Forelimb muscle (tissue), 1 donor: ENCODE measurements at regions not wholly inside any gene's neighbourhood (a gene's known extent, or its start where the extent isn't known, plus 50 kb on each side); places are given as distances from the start of the nearest gene placed in this dataset.

Source experiments
- DNase-seq: peaks from one replicate; pipeline ENCODE4 v3.0.0-alpha.2; 2013; ENCODE audit warnings: low read depth

DNA sequence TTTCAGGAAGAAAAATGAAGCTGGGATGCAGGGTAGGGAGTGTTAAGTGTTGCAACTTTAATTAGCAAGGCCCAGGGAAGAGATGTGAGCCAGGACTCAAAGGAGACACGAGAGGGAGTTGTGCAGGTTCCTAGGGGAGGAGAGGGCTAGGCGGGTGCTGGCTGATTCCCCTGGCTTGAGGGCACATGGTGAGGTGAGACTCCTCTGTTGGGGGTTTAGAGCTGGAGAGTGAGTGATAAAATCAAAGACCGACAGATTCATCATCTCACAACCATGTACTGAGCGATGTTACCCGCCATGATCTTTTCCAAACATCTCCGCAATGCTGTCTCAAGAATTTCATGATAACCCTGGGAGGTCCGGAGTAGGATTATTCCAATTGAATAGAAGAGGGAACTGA is 161.8 kb upstream of the CSF3R start:
- no peak for DNase-seq

DNA sequence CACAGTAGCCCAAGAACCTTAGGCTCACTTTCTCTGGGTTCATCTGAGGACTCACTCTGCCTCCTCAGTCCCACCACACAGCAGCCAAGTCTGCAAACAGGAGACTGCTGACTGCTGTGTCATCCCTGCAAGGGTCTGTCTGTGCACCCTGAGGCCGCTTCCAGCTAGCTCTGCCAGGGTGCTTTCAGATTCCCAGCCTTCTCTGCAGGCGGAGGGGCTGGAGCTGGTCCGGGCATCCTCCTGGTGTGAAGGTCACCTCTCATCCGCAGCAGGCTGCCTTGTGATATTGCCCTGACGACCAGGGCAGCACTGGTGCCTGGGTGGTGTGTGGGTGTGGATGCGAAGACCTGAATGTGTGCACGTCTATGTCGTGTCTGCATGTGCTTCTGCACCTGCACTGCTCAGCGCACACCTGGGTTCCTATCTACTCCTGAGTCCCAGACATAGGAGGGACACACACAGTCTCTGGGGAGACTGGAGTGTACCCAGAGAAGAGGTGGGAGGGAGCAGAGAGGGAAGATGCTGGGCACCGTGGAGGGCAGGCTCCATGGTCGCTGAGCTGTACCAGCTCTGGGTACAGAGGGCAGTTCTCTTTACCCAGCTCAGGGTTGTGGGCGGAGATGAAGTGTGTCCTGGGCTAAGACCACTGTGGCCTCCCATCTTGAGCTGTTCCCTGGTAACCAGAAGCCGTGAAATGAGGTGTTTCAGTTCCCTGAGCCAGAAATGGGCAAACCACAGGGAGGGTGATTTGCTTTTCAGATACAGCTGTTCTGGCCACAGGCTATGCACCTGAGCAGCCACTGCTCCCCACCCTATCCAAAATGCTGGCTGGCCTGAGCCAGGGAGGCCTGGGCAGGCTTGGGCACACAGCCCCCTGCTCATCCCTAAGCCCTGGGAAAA is 160.9 kb upstream of the CSF3R start:
- no peak for DNase-seq

DNA sequence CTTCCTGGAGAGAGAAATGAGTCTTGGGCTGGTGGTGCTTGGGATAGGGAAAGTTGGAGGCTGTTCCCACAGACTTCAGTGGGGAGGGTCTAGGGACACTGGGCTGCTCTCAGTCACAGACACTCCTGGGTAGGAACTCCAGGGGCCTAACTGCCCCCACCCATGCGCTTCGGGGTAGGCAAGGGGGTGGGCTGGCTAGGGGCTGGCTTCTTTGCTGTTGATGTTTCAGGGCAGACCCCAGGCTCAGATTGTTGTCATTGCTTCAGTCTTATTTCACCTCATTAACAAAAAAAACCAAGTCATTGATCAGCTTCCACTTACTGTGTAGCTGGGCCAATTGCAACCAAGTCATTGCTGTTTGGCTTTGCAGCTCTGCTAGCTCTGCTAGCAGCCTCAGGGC is 160.1 kb upstream of the CSF3R start:
- DNase-seq: no peak

DNA sequence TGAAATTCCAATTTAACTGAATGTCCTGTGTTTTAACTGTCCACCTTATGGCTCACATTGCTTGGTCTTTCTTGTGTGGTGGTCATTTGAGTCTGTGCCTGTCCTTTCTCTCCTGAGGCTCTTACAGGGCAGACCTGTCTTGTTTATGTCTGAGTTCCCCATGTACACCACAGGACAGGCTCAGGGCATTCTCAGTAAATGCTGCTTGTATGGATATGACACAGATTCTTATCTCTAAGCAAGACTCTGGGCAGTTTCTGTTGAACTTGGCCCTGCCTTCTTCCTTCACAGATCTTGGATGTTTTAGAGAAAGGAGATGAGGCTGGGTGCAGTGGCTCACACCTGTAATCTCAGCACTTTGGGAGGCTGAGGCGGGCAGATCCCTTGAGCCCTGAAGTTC is 159.1 kb upstream of the CSF3R start:
- DNase-seq: no peak

DNA sequence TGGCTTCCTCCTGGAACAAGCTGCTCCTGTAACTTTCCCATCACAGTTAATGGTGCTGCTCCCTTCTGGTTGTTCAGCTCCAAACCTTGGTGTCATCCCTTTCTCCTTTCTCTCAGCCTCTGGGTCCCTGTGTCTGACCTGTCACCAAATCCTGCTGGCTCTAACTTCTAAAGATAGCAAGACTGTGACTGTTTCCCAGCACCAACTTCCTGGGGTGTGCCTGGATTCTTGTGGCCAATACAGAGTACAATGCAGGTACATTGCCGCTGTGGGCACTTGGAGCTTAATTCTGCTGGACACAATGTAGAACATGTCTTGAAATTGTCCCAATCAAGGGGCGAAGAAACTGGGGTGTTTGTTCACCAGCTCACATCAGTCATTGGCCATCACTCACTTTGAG is 156.7 kb upstream of the CSF3R start:
- DNase-seq: no peak

DNA sequence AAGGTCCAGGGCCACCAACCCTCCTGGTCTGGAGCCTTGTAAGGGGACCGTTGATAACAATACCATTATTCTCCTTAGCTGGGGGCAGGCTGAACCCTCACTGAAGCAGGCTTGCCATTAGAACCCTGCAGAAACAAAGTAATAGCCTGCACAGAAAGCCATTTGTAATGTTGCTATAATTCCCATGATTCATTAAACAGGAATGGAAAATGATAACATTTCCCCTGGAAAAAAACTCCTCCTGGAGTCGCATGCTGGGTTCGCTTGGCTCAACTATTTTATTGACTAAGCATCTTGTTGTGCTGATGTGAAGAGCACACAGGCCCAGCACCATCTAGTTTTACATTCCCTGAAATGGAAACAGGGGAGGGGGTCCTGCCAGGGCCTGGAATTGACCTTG is 155.6 kb upstream of the CSF3R start:
- DNase-seq: no peak

DNA sequence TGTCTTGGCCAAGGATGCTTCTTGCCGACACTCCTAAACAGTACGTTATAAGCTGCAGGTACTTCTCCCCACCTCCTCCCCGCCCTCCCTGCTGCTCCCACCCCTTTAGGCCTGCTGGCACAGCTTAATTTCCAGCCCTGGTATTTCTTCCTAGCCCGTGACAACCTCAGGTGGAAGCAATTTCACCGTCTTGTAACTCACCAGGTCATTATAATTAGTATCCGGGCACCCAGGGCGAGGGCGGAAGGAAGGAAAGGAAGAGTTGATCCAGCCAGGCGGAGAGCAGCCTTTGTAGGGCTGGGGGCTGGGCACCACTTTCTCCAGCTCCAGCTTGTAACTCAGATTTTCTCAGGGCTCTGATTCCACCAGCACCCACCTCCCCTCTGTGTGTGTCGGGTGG is 153.5 kb upstream of the CSF3R start:
- no peak for DNase-seq

DNA sequence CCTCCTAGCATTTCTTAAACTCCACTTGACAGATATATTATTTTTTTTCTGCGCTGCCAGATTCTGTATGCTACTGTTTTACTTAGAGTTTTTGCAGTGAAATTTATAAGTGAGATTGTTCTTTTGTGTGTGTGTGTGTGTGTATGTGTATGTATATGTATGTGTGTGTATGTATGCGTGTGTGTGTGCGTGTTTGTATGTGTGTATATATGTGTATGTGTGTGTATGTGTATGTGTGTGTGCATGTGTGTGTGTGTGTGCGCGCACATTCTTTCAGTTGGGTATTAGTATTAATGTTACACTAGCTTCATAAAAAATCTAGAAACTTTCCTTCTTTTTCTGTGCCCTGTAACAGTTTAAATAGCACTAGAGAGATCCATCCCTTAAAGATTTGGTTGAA is 152.6 kb upstream of the CSF3R start:
- no peak for DNase-seq

DNA sequence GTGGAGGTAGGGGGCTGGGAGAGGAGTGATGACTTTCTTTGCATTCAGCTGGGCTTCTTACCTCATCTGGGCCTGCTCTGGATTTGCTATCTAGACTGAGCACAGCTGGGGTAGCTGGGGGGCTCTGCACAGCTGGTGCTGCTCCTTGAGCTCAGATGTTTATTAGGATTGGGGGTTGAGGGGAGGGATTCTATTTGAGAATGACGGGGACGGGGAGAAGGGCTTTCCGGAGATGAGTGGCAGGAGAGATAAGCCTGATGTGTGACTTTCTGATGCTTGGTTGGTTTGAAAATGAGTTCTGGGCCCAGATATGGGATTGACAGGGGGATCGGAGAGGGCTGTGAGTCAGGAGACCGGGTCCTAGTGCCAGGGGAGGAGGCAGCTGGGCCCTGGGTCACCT is 146.1 kb upstream of the CSF3R start:
- DNase-seq: no peak

DNA sequence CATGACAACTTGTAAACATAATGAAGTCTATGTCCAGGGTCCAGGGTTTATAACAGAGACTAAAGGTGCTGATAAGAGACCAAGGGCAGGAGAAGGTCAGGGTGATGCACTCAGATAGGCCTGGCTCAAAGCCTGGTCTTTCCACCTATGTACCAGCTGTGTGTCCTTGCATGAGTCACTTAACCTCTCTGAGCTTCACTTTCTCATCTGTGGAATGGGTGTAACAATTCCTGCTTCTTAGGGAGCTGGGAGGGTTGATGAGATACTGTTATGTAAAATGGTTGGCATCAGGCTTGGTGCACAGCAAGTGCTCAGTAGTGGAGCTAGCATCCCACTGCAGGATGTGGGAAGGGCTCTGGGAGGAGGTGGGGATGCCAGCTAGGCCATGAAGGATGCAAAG is 143.7 kb upstream of the CSF3R start:
- no peak for DNase-seq

DNA sequence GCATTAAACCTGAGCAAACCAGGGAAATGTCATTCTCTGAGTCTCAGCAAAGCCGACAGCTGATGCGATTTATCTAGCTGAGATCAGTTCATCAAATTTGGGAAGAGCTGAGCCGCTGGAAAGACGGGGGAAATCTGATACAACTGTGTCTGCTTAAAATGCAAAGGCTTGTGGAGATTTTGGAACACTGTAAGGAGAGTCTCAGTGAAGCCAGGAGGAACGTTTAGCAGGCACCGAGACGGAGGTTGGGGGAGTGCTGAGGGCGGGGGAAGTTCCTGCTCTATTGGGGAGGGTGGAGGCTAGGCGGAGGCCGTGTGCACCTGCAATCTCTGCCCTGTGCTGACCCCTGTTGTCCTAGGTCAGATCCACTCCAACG is 143.2 kb upstream of the CSF3R start:
- DNase-seq: no peak

DNA sequence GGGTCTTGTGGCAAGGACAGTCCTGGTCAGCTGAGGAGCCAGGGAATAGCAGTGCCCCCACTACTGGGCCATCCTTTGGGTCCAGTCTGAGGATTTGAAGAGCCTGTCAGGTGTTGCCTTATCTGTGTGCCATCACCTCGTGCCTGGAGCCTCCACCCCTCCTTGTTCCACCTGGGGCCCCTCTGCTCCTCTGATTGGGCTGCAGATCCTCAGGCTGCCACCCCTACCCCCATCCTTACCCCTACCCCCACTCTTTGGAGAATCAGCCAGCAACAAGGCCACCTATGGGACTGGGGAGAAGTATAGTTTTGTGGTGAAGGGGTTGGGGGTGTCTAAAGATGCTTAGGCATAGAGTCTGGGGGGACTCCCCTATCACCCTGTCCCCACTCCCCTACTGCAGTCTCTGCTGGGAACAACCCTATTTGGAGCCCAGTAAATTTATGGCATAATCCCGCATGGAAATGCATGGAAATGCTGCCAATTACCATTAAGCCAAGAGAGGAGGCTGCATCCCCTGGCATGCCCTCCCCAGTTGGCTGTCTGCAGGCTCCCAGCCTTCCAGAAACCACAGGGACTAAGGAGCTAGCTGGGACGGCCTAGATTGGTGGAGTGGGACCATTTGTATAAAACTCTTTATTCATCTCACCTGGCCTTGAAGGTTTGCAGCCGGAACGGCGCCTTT is 142.7 kb upstream of the CSF3R start:
- DNase-seq: no peak

DNA sequence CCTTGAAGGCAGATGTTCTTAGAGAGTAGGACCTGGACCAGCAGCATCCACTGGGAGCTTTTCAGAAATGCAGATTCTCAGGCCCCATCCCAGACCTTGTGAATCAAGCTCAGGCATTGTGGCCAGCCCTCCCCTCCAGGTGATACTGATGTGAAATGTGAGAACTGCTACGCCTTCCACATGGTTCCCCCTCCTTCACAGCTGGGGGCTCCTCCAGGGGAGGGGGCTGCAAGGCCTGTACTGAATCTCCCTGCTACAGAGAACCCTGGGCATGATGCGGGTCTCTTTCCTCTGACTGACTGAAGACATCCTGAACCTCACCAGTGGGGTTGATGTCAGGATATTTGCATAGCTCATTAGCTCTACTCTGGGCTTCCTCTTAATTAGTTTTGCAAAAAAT is 141.8 kb upstream of the CSF3R start:
- no peak for DNase-seq

DNA sequence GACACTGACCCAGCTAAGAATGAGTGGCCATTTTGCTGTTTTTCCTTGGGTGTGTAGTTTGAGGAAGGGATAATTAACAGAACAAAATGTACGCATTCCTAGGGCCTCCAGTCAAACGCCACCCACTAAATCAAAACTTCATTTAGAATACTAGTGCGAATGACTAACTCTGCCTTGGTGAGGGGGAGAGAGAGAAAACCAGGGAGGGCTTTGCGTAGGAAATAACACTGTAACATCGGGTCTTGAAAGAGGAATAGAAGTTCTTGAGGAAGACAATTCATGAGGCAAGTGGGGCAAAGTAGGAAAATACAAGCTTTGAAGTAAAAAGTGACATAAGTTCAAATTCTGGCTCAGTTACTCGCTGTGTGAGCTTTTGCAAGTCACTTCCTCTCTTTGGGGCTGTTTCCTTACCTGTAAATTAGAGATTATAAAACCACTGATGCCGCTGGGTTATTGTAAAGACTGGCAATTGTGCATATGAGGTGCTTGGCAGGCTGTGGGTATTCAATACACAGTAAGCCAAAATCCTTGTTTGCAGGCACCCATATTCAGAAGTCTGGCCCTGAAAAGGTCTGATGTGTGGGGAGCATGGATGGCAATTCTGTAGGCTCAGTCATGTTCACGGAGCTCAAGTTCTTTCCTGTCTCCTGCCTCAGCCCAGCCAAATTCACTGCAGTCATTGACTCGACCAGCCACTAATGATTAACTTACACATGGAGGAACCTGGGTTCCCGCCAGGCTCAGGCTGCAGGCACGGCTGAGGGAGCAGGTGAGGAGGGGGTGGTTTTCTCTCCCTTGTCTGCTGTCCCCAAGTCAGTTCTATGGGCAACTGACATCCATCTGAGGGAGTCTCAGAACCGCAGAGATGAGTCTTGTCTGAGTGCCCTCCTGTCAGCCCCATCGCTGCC is 140.3 kb upstream of the CSF3R start:
- no peak for DNase-seq

DNA sequence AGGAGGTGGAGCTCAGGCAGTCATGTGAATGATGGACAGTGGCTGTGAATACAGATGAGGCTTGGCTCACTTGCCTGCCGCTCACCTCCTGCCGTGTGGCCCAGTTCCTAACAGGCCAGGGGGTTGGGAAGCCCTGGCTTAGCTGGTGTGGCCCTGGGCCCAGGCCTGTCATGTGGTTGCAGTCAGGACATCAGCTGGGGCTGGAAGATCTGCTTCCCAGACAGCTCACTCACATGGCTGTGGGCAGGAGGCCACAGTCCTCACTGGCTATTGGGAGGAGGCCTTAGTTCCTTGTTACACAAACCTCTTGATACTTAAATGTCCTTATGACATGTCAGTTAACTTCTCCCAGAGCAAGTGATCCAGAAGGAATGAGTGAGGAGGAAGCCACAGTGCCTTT is 138.8 kb upstream of the CSF3R start:
- no peak for DNase-seq

DNA sequence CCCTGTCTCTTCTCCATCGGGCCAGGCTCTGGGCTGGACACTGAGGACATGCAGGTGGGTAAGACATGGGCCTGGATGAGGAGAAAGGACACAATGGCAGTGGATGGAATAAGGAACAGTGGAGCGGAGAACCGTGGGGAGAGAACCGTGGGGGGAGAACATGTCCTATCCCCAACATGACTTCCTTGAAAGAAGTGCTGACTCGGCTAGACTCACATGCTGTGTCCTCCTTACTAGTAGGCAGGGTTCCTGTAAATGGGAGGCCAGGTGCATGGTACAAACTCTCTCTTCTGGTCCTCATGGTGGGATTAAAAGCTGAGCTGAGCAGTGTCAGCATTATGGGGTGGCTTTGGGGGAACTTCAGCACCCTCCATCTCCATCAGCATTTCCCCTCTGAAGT is 137.4 kb upstream of the CSF3R start:
- no peak for DNase-seq

DNA sequence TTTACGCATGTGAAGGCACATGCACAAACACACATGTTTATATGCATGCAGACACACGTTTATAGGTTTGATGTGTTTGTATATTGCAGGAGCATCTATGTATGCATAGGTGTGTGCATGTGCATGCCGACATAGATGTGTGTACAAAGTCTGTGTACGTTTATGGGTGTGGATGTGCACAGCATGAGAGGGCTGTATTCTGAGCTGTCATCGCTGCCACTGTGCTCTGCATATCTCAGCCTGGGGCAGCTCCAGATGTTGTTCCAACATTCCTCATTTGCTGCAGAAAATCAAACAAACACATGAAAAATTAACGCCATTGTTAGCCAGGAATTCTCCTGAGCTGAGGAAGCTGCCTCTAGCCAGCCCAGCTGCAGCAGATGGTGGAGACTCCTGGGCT is 132.3 kb upstream of the CSF3R start:
- no peak for DNase-seq

DNA sequence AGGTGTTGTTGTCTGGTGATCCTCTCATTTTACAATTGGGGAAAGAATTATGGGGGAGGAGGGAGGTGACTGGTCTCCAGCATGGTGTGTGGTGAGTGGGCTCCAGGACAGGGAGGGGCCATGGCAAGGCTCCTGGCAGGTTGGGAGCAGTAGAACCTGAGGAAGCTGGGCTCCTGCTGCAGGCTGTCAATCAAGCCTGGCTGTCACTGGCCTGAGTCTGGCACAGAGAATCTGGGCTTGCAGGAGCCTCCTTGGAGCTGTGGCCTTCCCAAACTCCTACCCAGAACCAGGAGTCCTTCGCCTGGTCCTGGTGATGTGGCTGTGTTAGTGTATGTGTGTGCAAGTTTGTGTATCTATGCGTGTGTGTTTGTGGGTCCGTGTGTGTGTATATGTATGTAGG is 131.9 kb upstream of the CSF3R start:
- no peak for DNase-seq

DNA sequence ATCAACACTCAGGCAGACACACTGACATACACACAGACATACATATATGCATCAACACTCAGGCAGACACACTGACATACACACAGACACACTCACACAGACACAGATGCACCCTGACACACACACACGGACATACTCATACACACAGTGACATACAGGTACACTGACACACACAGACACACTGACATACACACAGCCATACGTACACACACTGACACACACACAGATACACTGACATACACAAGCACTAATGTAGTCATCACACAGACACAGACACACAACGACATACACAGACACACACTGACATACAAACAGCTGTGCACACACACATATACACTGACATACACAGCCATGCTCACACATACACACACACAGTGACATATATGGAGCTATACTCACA is 131.0 kb upstream of the CSF3R start:
- DNase-seq: no peak

DNA sequence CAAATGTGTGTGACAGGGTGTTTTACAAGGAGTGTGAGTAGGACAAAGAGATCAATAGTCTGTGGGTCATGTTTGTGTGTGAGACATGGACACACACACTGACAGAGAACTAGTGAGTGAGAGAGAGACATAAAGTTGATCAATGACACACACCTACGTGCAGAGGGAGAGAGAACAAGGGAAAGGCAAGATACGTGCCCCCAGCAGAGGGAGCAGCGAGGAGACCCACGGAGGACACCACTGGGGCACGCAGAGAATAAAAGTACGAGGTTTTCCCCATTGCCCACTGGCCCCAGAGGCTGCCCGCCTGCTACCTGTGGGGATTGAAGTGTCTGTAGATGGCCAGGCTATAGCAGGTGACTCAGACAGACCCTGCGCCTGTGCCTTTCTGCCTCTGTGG is 130.2 kb upstream of the CSF3R start:
- no peak for DNase-seq

DNA sequence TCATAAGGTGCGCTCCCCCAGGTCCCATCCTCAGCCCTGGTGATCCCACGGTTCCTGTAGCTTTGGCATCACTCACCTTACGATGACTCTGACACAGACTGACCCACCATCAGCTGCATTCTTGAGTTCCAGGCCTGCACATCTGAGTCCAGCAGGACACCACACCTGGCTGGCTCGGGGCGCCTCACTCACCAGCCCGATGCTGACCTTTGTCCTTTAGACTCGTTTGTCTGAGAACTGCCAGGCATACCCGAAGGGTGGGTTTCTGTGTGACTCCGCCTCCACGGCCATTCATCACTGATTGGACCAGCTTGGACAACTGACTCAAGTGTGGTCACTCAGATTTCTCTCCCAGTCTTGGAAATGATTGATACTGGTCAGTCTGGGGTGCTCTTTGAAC is 129.4 kb upstream of the CSF3R start:
- DNase-seq: no peak

DNA sequence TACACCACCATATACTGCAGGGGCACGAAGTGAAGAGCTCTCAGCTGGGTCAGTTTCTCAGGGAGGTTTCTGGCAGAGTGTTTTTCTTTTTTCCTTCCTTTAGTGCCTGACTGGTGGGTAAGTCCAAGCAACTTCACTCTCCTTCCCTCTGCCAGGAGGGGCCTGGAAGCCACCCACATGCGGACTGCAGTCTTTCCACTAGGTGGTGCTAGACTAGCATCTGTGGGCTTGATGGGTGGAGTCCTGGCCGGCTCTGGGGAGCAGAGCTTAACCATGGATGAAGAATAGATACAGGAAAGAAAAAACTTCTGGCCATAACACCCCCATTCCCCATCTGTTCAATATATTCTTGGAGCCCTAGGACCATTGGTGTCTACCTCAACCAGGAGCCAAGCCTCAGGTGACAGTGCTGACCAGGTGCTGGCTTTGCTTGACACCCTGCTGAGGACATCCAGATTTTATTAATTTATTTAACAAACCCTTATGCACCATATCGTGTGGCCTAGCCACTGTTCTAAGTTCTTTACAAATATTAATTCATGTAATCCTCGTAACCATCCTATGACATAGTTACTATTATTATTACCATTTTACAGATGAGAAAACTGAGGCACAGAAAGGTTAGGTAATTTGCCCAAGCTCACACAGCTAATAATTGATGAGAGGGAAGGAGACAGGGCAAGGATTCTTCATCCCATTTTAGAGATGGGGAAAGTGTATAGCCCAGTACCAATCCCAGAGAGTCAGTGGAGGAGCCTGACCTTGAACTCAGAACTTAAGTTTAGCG is 126.7 kb upstream of the CSF3R start:
- no peak for DNase-seq
